Stomach (tissue), 4 donors: ENCODE measurements at regions not wholly inside any gene's neighbourhood (a gene's known extent, or its start where the extent isn't known, plus 50 kb on each side); places are given as distances from the start of the nearest gene placed in this dataset.

Source experiments
- CTCF ChIP-seq, 7 experiments: fragments of 450-650 bp in 4 of 7; fragments of 200-600 bp in 3 of 7; sonication (generic) in 3 of 7; IDR thresholded peaks; one replicate each; pipeline ENCODE4 v1.5.1; 2016 to 2019; ENCODE audit warnings: antibody characterized with exemption in 7 of 7, control low read depth in 2 of 7, mild to moderate bottlenecking in 1 of 7
- EP300 ChIP-seq: sonication (generic); formaldehyde crosslinking; IDR thresholded peaks from one replicate; pipeline ENCODE4 v1.6.1; 2017; ENCODE audit warnings: antibody characterized with exemption
- POLR2A ChIP-seq, 4 donors: fragments of 450-650 bp; IDR thresholded peaks; one replicate each; pipeline ENCODE4 v1.6.1; 2016; ENCODE audit warnings: antibody characterized with exemption in 4 of 4, control low read depth in 2 of 4, mild to moderate bottlenecking in 1 of 4, moderate library complexity in 1 of 4
- POLR2AphosphoS5 ChIP-seq, 3 donors: sonication (generic); formaldehyde crosslinking; IDR thresholded peaks; one replicate each; pipeline ENCODE4 v1.6.1; 2016; ENCODE audit warnings: antibody characterized with exemption in 3 of 3

- TF ChIP-seq CTCF (IDR thresholded peaks at IDR 0.05) (no peak), POLR2A (IDR thresholded peaks at IDR 0.05) (no peak), POLR2AphosphoS5 (IDR thresholded peaks at IDR 0.05) (no peak), EP300 (no peak)
Measured at GRCh38 chr6:30814146-30815040, 69.9 kb upstream of the DDR1 start.
